A549 (cell line): ENCODE measurements at regions not wholly inside any gene's neighbourhood (a gene's known extent, or its start where the extent isn't known, plus 50 kb on each side); places are given as distances from the start of the nearest gene placed in this dataset.

Source experiments
- ATAC-seq, 2 experiments: fragments of 200-7000 bp in 1 of 2; fragments of >200 bp in 1 of 2; cut with Nextera tagmentation in 1 of 2; cut with Tn5 transposase in 1 of 2; 3 replicates each; pipeline versions ENCODE4 v1.8.0 to v1.9.1; 2018 to 2020; ENCODE audit warnings: mild to moderate bottlenecking in 1 of 2, moderate library complexity in 1 of 2
- CTCF ChIA-PET: fragments of 300-600 bp; sonication (Branson Sonifier 250); formaldehyde crosslinking; extraction: SDS; loops from one replicate; lab custom pipeline; 2021; ENCODE audit warnings: antibody characterized with exemption, inconsistent platforms; lab: Yijun Ruan, JAX
- POLR2A ChIA-PET: fragments of 350-600 bp; formaldehyde crosslinking; extraction: SDS; loops from one replicate; lab custom pipeline; 2021; ENCODE audit warnings: antibody characterized with exemption, inconsistent platforms; lab: Yijun Ruan, JAX
- DNase-seq, 2 experiments: peaks; one replicate each; pipeline versions ENCODE4 v3.0.0 to v3.0.0-alpha.2; 2011 to 2016; ENCODE audit warnings: low read depth in 1 of 2, low spot score in 1 of 2
- FAIRE-seq: peaks from 2 replicates; lab custom pipeline; 2011; peaks lifted over from hg19 to GRCh38; lab: Jason Lieb, UNC
- H3K27ac ChIP-seq, 2 experiments: fragments of >200 bp; sonication (Bioruptor Twin); formaldehyde crosslinking; 3 replicates each; pipeline ENCODE4 v1.5.1; 2016 to 2017
- H3K4me1 ChIP-seq: fragments of >200 bp; sonication (Bioruptor Twin); formaldehyde crosslinking; 3 replicates; pipeline ENCODE4 v1.6.1; 2016
- H3K4me2 ChIP-seq: fragments of >200 bp; sonication (Bioruptor Twin); formaldehyde crosslinking; 3 replicates; pipeline ENCODE4 v1.6.1; 2016
- H3K4me3 ChIP-seq: fragments of >200 bp; sonication (Bioruptor Twin); formaldehyde crosslinking; 3 replicates; pipeline ENCODE4 v1.5.1; 2016
- H3K9me3 ChIP-seq: fragments of >200 bp; sonication (Bioruptor Twin); formaldehyde crosslinking; 3 replicates; pipeline ENCODE4 v1.6.1; 2016
- BCL3 ChIP-seq: fragments of >200 bp; sonication (Bioruptor Twin); formaldehyde crosslinking; IDR thresholded peaks from 3 replicates; pipeline ENCODE4 v1.6.1; 2016
- CBX2 ChIP-seq: fragments of 200-600 bp; sonication (generic); IDR thresholded peaks from 2 replicates; pipeline ENCODE4 v1.6.1; 2016; ENCODE audit warnings: low read depth, mild to moderate bottlenecking, borderline replicate concordance
- EHF ChIP-seq: fragments of 250-450 bp; sonication (Bioruptor Pico); IDR thresholded peaks from 2 replicates; pipeline ENCODE4 v1.5.0; 2020; ENCODE audit warnings: mild to moderate bottlenecking
- ESRRA ChIP-seq: fragments of 150-350 bp; IDR thresholded peaks from 2 replicates; pipeline ENCODE4 v1.6.1; 2014; ENCODE audit warnings: mild to moderate bottlenecking, low read length, borderline replicate concordance
- FOSB ChIP-seq: fragments of 250-450 bp; sonication (Bioruptor Pico); IDR thresholded peaks from 2 replicates; pipeline ENCODE4 v1.5.0; 2020; ENCODE audit warnings: mild to moderate bottlenecking, moderate library complexity
- FOXS1 ChIP-seq: fragments of 250-450 bp; sonication (Bioruptor Pico); IDR thresholded peaks from 2 replicates; pipeline ENCODE4 v1.5.0; 2020; ENCODE audit warnings: mild to moderate bottlenecking, moderate library complexity
- HOXB13 ChIP-seq: fragments of 250-450 bp; sonication (Bioruptor Pico); IDR thresholded peaks from 2 replicates; pipeline ENCODE4 v1.5.0; 2020; ENCODE audit warnings: low read depth, mild to moderate bottlenecking, moderate library complexity
- HOXB5 ChIP-seq: fragments of 250-450 bp; sonication (Bioruptor Pico); IDR thresholded peaks from 2 replicates; pipeline ENCODE4 v1.5.0; 2020; ENCODE audit warnings: mild to moderate bottlenecking, moderate library complexity
- JUN ChIP-seq, 2 experiments: fragments of >200 bp; sonication (Bioruptor Twin); formaldehyde crosslinking; IDR thresholded peaks; 2 replicates in 1 of 2; 3 replicates in 1 of 2; pipeline ENCODE4 v1.6.1; 2016 to 2017
- JUNB ChIP-seq: fragments of >200 bp; sonication (Bioruptor Twin); formaldehyde crosslinking; IDR thresholded peaks from 2 replicates; pipeline ENCODE4 v1.6.1; 2016
- KDM1A ChIP-seq: fragments of 200-600 bp; sonication (generic); IDR thresholded peaks from 2 replicates; pipeline ENCODE4 v1.6.1; 2016; ENCODE audit warnings: low read depth, mild to moderate bottlenecking
- MYC ChIP-seq: IDR thresholded peaks from 2 replicates; pipeline ENCODE4 v1.6.1; 2012; ENCODE audit warnings: mild to moderate bottlenecking, inconsistent platforms, low read length, improper control_type of control experiment, borderline replicate concordance
- NPAS2 ChIP-seq: fragments of 250-450 bp; sonication (Bioruptor Pico); IDR thresholded peaks from 2 replicates; pipeline ENCODE4 v1.8.0; 2022; ENCODE audit warnings: mild to moderate bottlenecking, moderate library complexity, borderline replicate concordance
- RAD21 ChIP-seq, 2 experiments: fragments of >200 bp in 1 of 2; sonication (Bioruptor Twin) in 1 of 2; formaldehyde crosslinking in 1 of 2; IDR thresholded peaks in 1 of 2; conservative IDR thresholded peaks in 1 of 2; 2 replicates in 1 of 2; 3 replicates in 1 of 2; pipeline ENCODE4 v1.6.1; 2012 to 2018; ENCODE audit warnings: inconsistent platforms in 1 of 2
- SMC3 ChIP-seq: fragments of >200 bp; sonication (Bioruptor Twin); formaldehyde crosslinking; IDR thresholded peaks from 3 replicates; pipeline ENCODE4 v1.6.1; 2018; ENCODE audit warnings: inconsistent platforms
- SREBF2 ChIP-seq: fragments of 450-650 bp; IDR thresholded peaks from 2 replicates; pipeline ENCODE4 v1.6.1; 2014; ENCODE audit warnings: mild to moderate bottlenecking, moderate library complexity
- ZFP36 ChIP-seq: fragments of 450-650 bp; IDR thresholded peaks from 2 replicates; pipeline ENCODE4 v1.6.1; 2014; ENCODE audit warnings: borderline replicate concordance; ENCODE audit not compliant: partially characterized antibody
- ZNF302 ChIP-seq: fragments of 250-450 bp; sonication (Bioruptor Pico); IDR thresholded peaks from 2 replicates; pipeline ENCODE4 v1.9.0; 2021; ENCODE audit warnings: inconsistent platforms, mild to moderate bottlenecking, moderate library complexity
- ZSCAN20 ChIP-seq: fragments of 250-450 bp; sonication (Bioruptor Pico); IDR thresholded peaks from 2 replicates; pipeline ENCODE4 v1.8.0; 2022; ENCODE audit warnings: mild to moderate bottlenecking, moderate library complexity
- WGBS: methylation state at CpG from one replicate; pipeline ENCODE4 v1.1.6; 2017; ENCODE audit errors: missing lambda C conversion rate; 5-methylcytosine and 5-hydroxymethylcytosine counted together
- TF ChIP-seq, protein P1 (sequence below): fragments of 250-450 bp; sonication (Bioruptor Pico); IDR thresholded peaks from 2 replicates; pipeline ENCODE4 v1.5.0; 2021; ENCODE audit warnings: mild to moderate bottlenecking, moderate library complexity, borderline replicate concordance
- TF ChIP-seq, protein P2 (sequence below): fragments of >200 bp; sonication (Bioruptor Twin); formaldehyde crosslinking; IDR thresholded peaks from 3 replicates; pipeline ENCODE4 v1.5.1; 2016

DNA sequence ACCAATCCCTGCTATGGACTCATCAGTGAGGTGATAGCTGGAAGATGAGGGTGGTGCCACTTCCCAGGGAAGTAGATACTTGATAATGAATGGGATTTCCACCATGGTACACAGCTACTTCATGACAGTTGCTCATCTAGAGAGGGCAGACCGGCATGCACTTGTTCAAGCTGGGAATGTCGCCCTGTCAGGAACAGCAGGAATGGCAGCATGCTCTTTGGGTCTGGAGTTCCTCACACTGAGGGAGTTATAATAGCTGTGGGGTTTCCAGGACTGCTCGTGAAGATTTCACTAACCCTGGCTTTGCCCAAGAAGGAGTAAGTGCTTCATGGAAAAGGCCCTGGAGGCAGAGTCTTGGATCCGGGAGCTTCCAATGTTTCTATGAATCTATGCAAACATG, 129.2 kb downstream of the PSMG1 start:
- ATAC-seq (no peak), FAIRE-seq (no peak), DNase-seq (no peak)
- Histone ChIP-seq H3K9me3 (no peaks in the 10 kb centered on the region), H3K4me3 (no peak overlapping the region), H3K27ac (no peak overlapping the region)
- WGBS: 73% methylated on average over 4 of the region's 4 CpGs
- TF ChIP-seq SMC3 (no peak), RAD21 (conservative IDR thresholded peaks at IDR 0.05 in 1 of 2, IDR thresholded peaks at IDR 0.05 in 1 of 2) (no peak), FOXS1 (CRISPR knock-in tag) (no peak), SREBF2 (no peak), ZNF302 (no peak), FOSB (CRISPR knock-in tag) (no peak), HOXB13 (CRISPR knock-in tag) (no peak), BCL3 (no peak), EHF (CRISPR knock-in tag) (no peak), MYC (no peak)
- TF ChIP-seq, protein P1, sequence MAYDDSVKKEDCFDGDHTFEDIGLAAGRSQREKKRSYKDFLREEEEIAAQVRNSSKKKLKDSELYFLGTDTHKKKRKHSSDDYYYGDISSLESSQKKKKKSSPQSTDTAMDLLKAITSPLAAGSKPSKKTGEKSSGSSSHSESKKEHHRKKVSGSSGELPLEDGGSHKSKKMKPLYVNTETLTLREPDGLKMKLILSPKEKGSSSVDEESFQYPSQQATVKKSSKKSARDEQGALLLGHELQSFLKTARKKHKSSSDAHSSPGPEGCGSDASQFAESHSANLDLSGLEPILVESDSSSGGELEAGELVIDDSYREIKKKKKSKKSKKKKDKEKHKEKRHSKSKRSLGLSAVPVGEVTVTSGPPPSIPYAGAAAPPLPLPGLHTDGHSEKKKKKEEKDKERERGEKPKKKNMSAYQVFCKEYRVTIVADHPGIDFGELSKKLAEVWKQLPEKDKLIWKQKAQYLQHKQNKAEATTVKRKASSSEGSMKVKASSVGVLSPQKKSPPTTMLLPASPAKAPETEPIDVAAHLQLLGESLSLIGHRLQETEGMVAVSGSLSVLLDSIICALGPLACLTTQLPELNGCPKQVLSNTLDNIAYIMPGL (CRISPR knock-in tag): no peak
- TF ChIP-seq, all 56 proteins: peak for 0
- no peaks in the 10 kb centered on the region for H3K4me1 ChIP-seq
- CTCF ChIA-PET: no interaction called here
- POLR2A ChIA-PET: no interaction called here
- H3K4me2 ChIP-seq: no peak overlapping the region

DNA sequence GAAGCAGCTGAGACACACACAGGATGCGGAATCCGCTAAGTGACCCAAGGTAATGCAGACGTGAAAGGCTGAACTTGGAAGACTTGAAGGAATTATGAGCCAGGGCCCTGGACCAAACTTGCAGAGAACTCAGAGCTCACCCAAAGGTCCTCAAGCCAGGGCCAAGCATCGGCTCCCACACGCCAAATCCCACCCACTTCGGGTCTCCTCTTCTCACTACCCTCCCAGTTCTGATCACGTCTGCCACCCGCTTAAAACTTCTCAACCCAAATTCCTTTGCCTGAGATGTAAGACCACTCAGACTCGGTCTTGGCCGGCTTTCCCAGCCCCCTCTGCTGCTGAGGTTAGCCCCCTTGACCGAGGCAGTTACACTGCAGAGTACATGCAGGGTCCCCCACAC, 130.1 kb downstream of the PSMG1 start:
- DNase-seq (no peak), FAIRE-seq (no peak), ATAC-seq (no peak)
- H3K9me3 ChIP-seq: no peaks in the 10 kb centered on the region
- TF ChIP-seq JUNB (no peak), ZFP36 (no peak), NPAS2 (CRISPR knock-in tag) (no peak), ZSCAN20 (no peak), HOXB5 (CRISPR knock-in tag) (no peak)
- no peak overlapping the region for H3K27ac ChIP-seq
- POLR2A ChIA-PET: no interaction called here
- CTCF ChIA-PET: no interaction called here
- H3K4me2 ChIP-seq: no peak overlapping the region
- no peak overlapping the region for H3K4me3 ChIP-seq
- H3K4me1 ChIP-seq: no peaks in the 10 kb centered on the region
- 56% methylated on average over 11 of the region's 11 CpGs for WGBS

- Histone ChIP-seq H3K4me2 (no peak overlapping the region), H3K4me3 (no peak overlapping the region), H3K4me1 (no peaks in the 10 kb centered on the region), H3K9me3 (no peaks in the 10 kb centered on the region), H3K27ac (no peak overlapping the region)
- no peak for FAIRE-seq
- CTCF ChIA-PET: no interaction called here
- POLR2A ChIA-PET: no interaction called here
- no peak for ATAC-seq
- DNase-seq: no peak
- TF ChIP-seq ESRRA: no peak
- no peak for TF ChIP-seq HOXB13 (CRISPR knock-in tag)
- no peak for TF ChIP-seq EHF (CRISPR knock-in tag)
- no peak for TF ChIP-seq KDM1A
- TF ChIP-seq, protein P2, sequence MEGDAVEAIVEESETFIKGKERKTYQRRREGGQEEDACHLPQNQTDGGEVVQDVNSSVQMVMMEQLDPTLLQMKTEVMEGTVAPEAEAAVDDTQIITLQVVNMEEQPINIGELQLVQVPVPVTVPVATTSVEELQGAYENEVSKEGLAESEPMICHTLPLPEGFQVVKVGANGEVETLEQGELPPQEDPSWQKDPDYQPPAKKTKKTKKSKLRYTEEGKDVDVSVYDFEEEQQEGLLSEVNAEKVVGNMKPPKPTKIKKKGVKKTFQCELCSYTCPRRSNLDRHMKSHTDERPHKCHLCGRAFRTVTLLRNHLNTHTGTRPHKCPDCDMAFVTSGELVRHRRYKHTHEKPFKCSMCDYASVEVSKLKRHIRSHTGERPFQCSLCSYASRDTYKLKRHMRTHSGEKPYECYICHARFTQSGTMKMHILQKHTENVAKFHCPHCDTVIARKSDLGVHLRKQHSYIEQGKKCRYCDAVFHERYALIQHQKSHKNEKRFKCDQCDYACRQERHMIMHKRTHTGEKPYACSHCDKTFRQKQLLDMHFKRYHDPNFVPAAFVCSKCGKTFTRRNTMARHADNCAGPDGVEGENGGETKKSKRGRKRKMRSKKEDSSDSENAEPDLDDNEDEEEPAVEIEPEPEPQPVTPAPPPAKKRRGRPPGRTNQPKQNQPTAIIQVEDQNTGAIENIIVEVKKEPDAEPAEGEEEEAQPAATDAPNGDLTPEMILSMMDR: no peak
- TF ChIP-seq CBX2: no peak
- no peak for TF ChIP-seq JUN (IDR thresholded peaks at IDR 0.05)
- TF ChIP-seq, all 56 proteins: peak for 0
- WGBS: 80% methylated on average over 7 of the region's 7 CpGs
Observed at GRCh38 chr21:39052718-39053117, 130.5 kb downstream of the PSMG1 start.
